SK-N-SH (cell line): ENCODE measurements at regions not wholly inside any gene's neighbourhood (a gene's known extent, or its start where the extent isn't known, plus 50 kb on each side); places are given as distances from the start of the nearest gene placed in this dataset.

Source experiments
- CTCF ChIA-PET: fragments of 300-600, 350-600 bp; formaldehyde crosslinking; extraction: SDS; loops from one replicate; lab custom pipeline; 2021; lab: Yijun Ruan, JAX
- POLR2A ChIA-PET: fragments of 350-600 bp; sonication (Branson Sonifier 250); formaldehyde crosslinking; extraction: SDS; loops from one replicate; lab custom pipeline; 2020; ENCODE audit warnings: antibody characterized with exemption, inconsistent platforms; lab: Yijun Ruan, JAX
- DNase-seq: peaks from one replicate; pipeline ENCODE4 v3.0.0; 2012
- H2AFZ ChIP-seq: fragments of 200-600 bp; sonication (generic); 2 replicates; pipeline ENCODE4 v1.8.1; 2016; ENCODE audit warnings: antibody characterized with exemption, mild to moderate bottlenecking, low read depth
- H3F3A ChIP-seq: fragments of 200-600 bp; sonication (generic); replicated peaks from 2 replicates; pipeline ENCODE3; 2016; ENCODE audit warnings: antibody characterized with exemption, mild to moderate bottlenecking; ENCODE audit not compliant: insufficient read depth
- H3K27ac ChIP-seq, 2 experiments: fragments of 200-500 bp in 1 of 2; fragments of 200-600 bp in 1 of 2; sonication (Bioruptor generic) in 1 of 2; sonication (generic), shearing (Covaris generic) in 1 of 2; 2 replicates each; pipeline versions ENCODE4 v1.5.1 to v1.6.1; 2014 to 2016; ENCODE audit warnings: low read depth in 2 of 2, inconsistent platforms in 1 of 2, low read length in 1 of 2, mild to moderate bottlenecking in 1 of 2, mixed read lengths in 1 of 2
- H3K27me3 ChIP-seq: fragments of 200-600 bp; sonication (generic), shearing (Covaris generic); 2 replicates; pipeline ENCODE4 v1.6.1; 2016; ENCODE audit warnings: mixed run types; ENCODE audit not compliant: insufficient read depth
- H3K36me3 ChIP-seq, 2 experiments: fragments of 200-500 bp in 1 of 2; fragments of 200-600 bp in 1 of 2; sonication (Bioruptor generic) in 1 of 2; sonication (generic) in 1 of 2; replicated peaks in 1 of 2; 2 replicates each; pipeline versions ENCODE3 to v1.5.1; 2014 to 2016; ENCODE audit warnings: low read length in 1 of 2, mild to moderate bottlenecking in 1 of 2; ENCODE audit not compliant: insufficient read depth in 2 of 2, control insufficient read depth in 1 of 2
- H3K4me1 ChIP-seq, 2 experiments: fragments of 200-500 bp in 1 of 2; fragments of 200-600 bp in 1 of 2; sonication (Bioruptor generic) in 1 of 2; sonication (generic), shearing (Covaris generic) in 1 of 2; 2 replicates each; pipeline versions ENCODE4 v1.5.1 to v1.6.1; 2014 to 2016; ENCODE audit warnings: low read depth in 1 of 2, low read length in 1 of 2, mixed run types in 1 of 2; ENCODE audit not compliant: insufficient read depth in 2 of 2, control insufficient read depth in 1 of 2
- H3K4me2 ChIP-seq: fragments of 200-600 bp; sonication (generic), shearing (Covaris generic); 2 replicates; pipeline ENCODE4 v1.6.1; 2017; ENCODE audit warnings: mixed run types
- H3K4me3 ChIP-seq, 2 experiments: fragments of 200-500 bp in 1 of 2; fragments of 200-600 bp in 1 of 2; sonication (Bioruptor generic) in 1 of 2; sonication (generic), shearing (Covaris generic) in 1 of 2; 2 replicates each; pipeline versions ENCODE4 v1.5.1 to v1.8.1; 2014 to 2016; ENCODE audit warnings: low read depth in 2 of 2, inconsistent platforms in 1 of 2, low read length in 1 of 2, mild to moderate bottlenecking in 1 of 2, mixed read lengths in 1 of 2, moderate library complexity in 1 of 2
- H3K79me2 ChIP-seq: fragments of 200-600 bp; sonication (generic); 2 replicates; pipeline ENCODE4 v1.8.1; 2017; ENCODE audit warnings: mild to moderate bottlenecking; ENCODE audit not compliant: insufficient read depth
- H3K9ac ChIP-seq: fragments of 200-600 bp; sonication (generic); 2 replicates; pipeline ENCODE4 v1.6.1; 2017; ENCODE audit warnings: mixed run types
- H3K9me2 ChIP-seq: fragments of 200-600 bp; sonication (generic); 2 replicates; pipeline ENCODE4 v1.6.1; 2017; ENCODE audit warnings: mixed run types
- H3K9me3 ChIP-seq: fragments of 200-600 bp; sonication (generic); 2 replicates; pipeline ENCODE4 v1.6.1; 2017; ENCODE audit warnings: mixed run types, mild to moderate bottlenecking, moderate library complexity
- H4K20me1 ChIP-seq: fragments of 200-600 bp; sonication (generic); 2 replicates; pipeline ENCODE4 v1.6.1; 2017; ENCODE audit warnings: mild to moderate bottlenecking, mixed run types; ENCODE audit not compliant: insufficient read depth
- CHD2 ChIP-seq: fragments of 150-350 bp; IDR thresholded peaks from 2 replicates; pipeline ENCODE4 v1.6.1; 2018; ENCODE audit warnings: low read length; ENCODE audit not compliant: partially characterized antibody
- FOXJ3 ChIP-seq: sonication (generic); formaldehyde crosslinking; IDR thresholded peaks from 2 replicates; pipeline ENCODE4 v1.5.1; 2020; ENCODE audit warnings: mild to moderate bottlenecking, missing genetic modification reagents
- FOXM1 ChIP-seq: IDR thresholded peaks from 2 replicates; pipeline ENCODE4 v1.4.0; 2012; ENCODE audit warnings: low read depth, mild to moderate bottlenecking
- GABPA ChIP-seq: IDR thresholded peaks from 2 replicates; pipeline ENCODE4 v1.4.0; 2012; ENCODE audit warnings: low read depth, mild to moderate bottlenecking
- GATA2 ChIP-seq: sonication (generic); formaldehyde crosslinking; IDR thresholded peaks from 2 replicates; pipeline ENCODE4 v1.5.0; 2020; ENCODE audit warnings: mild to moderate bottlenecking, missing genetic modification reagents
- JUND ChIP-seq: IDR thresholded peaks from 2 replicates; pipeline ENCODE4 v1.4.0; 2012
- MXI1 ChIP-seq: IDR thresholded peaks from 2 replicates; pipeline ENCODE4 v1.6.1; 2012; ENCODE audit warnings: mild to moderate bottlenecking, low read depth, low read length, improper control_type of control experiment
- NFIC ChIP-seq: IDR thresholded peaks from 2 replicates; pipeline ENCODE4 v1.4.0; 2012; ENCODE audit warnings: borderline replicate concordance
- RFX5 ChIP-seq: IDR thresholded peaks from 2 replicates; pipeline ENCODE4 v1.6.1; 2012; ENCODE audit warnings: mild to moderate bottlenecking, improper control_type of control experiment, low read length
- SIN3A ChIP-seq: IDR thresholded peaks from 2 replicates; pipeline ENCODE4 v1.6.1; 2012; ENCODE audit warnings: low read depth, mild to moderate bottlenecking, low read length, moderate library complexity, borderline replicate concordance
- TAF1 ChIP-seq: IDR thresholded peaks from 2 replicates; pipeline ENCODE4 v1.6.1; 2012; ENCODE audit warnings: low read depth, mild to moderate bottlenecking, low read length, moderate library complexity, borderline replicate concordance
- TEAD4 ChIP-seq: IDR thresholded peaks from 2 replicates; pipeline ENCODE4 v1.4.0; 2012; ENCODE audit warnings: mild to moderate bottlenecking, borderline replicate concordance; ENCODE audit not compliant: insufficient read depth
- WGBS: methylation state at CpG from one replicate; pipeline ENCODE4 v1.1.6; 2017; ENCODE audit warnings: low lambda C conversion rate; 5-methylcytosine and 5-hydroxymethylcytosine counted together
- TF ChIP-seq, protein P1 (sequence below): IDR thresholded peaks from 2 replicates; pipeline ENCODE4 v1.6.1; 2012; ENCODE audit warnings: mild to moderate bottlenecking, low read depth, low read length, moderate library complexity
- TF ChIP-seq, protein P2 (sequence below): IDR thresholded peaks from 2 replicates; pipeline ENCODE4 v1.4.0; 2012; ENCODE audit warnings: low read depth, borderline replicate concordance
- TF ChIP-seq, protein P3 (sequence below): IDR thresholded peaks from 2 replicates; pipeline ENCODE4; 2012
- TF ChIP-seq, protein P4 (sequence below): fragments of 150-350 bp; IDR thresholded peaks from 2 replicates; pipeline ENCODE4 v1.6.1; 2016; ENCODE audit warnings: mild to moderate bottlenecking, low read depth, low read length

DNA sequence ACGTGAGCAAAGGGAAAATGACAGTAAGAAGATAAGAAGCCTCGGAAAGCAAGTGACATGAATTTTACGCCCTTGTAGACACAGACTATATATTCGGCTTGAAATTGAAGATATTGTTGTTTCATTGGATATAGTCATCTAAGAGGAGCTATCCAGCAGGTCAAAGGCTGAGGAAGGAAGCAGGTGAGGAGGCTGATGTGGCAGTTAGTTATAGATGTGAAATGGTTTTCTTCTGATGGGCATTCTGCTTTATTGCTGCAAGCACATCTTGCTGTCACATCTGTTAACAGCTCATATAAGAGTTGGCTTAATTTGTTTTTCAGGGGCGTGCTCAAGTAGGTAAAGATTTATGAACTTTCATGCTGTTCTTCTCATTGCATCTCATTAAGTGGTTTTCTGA lies 146.1 kb downstream of the KLF5 start:
- Histone ChIP-seq H3K36me3 (no peaks in the 10 kb centered on the region), H3K9me2 (no peaks in the 10 kb centered on the region), H3K4me2 (no peak overlapping the region), H3K27ac (no peak overlapping the region), H3K9me3 (no peaks in the 10 kb centered on the region), H3F3A (no peaks in the 10 kb centered on the region), H3K79me2 (no peaks in the 10 kb centered on the region), H3K4me1 (no peaks in the 10 kb centered on the region), H2AFZ (no peak overlapping the region), H3K9ac (no peak overlapping the region), H4K20me1 (no peaks in the 10 kb centered on the region), H3K27me3 (no peaks in the 10 kb centered on the region), H3K4me3 (no peak overlapping the region)
- TF ChIP-seq, protein P1, sequence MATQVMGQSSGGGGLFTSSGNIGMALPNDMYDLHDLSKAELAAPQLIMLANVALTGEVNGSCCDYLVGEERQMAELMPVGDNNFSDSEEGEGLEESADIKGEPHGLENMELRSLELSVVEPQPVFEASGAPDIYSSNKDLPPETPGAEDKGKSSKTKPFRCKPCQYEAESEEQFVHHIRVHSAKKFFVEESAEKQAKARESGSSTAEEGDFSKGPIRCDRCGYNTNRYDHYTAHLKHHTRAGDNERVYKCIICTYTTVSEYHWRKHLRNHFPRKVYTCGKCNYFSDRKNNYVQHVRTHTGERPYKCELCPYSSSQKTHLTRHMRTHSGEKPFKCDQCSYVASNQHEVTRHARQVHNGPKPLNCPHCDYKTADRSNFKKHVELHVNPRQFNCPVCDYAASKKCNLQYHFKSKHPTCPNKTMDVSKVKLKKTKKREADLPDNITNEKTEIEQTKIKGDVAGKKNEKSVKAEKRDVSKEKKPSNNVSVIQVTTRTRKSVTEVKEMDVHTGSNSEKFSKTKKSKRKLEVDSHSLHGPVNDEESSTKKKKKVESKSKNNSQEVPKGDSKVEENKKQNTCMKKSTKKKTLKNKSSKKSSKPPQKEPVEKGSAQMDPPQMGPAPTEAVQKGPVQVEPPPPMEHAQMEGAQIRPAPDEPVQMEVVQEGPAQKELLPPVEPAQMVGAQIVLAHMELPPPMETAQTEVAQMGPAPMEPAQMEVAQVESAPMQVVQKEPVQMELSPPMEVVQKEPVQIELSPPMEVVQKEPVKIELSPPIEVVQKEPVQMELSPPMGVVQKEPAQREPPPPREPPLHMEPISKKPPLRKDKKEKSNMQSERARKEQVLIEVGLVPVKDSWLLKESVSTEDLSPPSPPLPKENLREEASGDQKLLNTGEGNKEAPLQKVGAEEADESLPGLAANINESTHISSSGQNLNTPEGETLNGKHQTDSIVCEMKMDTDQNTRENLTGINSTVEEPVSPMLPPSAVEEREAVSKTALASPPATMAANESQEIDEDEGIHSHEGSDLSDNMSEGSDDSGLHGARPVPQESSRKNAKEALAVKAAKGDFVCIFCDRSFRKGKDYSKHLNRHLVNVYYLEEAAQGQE = peak; percentile 73; the same call in 1 of the 2 replicates
- TF ChIP-seq, protein P2, sequence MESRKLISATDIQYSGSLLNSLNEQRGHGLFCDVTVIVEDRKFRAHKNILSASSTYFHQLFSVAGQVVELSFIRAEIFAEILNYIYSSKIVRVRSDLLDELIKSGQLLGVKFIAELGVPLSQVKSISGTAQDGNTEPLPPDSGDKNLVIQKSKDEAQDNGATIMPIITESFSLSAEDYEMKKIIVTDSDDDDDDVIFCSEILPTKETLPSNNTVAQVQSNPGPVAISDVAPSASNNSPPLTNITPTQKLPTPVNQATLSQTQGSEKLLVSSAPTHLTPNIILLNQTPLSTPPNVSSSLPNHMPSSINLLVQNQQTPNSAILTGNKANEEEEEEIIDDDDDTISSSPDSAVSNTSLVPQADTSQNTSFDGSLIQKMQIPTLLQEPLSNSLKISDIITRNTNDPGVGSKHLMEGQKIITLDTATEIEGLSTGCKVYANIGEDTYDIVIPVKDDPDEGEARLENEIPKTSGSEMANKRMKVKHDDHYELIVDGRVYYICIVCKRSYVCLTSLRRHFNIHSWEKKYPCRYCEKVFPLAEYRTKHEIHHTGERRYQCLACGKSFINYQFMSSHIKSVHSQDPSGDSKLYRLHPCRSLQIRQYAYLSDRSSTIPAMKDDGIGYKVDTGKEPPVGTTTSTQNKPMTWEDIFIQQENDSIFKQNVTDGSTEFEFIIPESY = no peak
- TF ChIP-seq NFIC (no peak), MXI1 (no peak), FOXJ3 (CRISPR knock-in tag) (no peak), FOXM1 (no peak)
- TF ChIP-seq, protein P3, sequence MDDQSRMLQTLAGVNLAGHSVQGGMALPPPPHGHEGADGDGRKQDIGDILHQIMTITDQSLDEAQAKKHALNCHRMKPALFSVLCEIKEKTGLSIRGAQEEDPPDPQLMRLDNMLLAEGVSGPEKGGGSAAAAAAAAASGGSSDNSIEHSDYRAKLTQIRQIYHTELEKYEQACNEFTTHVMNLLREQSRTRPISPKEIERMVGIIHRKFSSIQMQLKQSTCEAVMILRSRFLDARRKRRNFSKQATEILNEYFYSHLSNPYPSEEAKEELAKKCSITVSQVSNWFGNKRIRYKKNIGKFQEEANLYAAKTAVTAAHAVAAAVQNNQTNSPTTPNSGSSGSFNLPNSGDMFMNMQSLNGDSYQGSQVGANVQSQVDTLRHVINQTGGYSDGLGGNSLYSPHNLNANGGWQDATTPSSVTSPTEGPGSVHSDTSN = no peak
- ChIA-PET POLR2A (no interaction called here), CTCF (no interaction called here)
- DNase-seq = no peak
- 56% methylated on average over 5 of the region's 5 CpGs for WGBS

DNA sequence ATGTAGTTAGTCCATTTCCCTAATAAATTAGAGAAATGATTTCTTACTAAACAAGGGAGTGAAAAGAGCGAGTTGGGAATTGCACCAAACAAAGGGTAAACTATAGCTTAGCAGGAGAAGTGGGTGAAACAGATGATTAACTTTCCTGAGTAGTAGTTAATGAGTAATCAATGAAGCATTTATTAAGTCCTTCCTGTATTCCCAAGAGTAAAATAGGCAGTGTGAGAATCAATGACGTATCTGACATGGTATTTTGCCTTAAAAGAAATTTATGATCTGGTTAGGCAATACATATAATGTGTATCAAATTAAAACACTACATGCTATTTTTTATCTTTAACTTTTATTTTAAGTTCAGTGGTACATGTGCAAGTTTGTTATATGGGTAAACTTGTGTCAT lies 142.8 kb downstream of the KLF5 start:
- Histone ChIP-seq H3K4me2 (no peak overlapping the region), H3K4me3 (no peak overlapping the region), H3K36me3 (no peaks in the 10 kb centered on the region), H3K9me2 (no peaks in the 10 kb centered on the region), H3K9me3 (no peaks in the 10 kb centered on the region), H3K27ac (no peak overlapping the region), H4K20me1 (no peaks in the 10 kb centered on the region), H3K9ac (no peak overlapping the region), H3K4me1 (no peaks in the 10 kb centered on the region), H2AFZ (no peak overlapping the region), H3K79me2 (no peaks in the 10 kb centered on the region), H3F3A (no peaks in the 10 kb centered on the region), H3K27me3 (no peaks in the 10 kb centered on the region)
- WGBS = 82% methylated on average over 2 of the region's 2 CpGs
- POLR2A ChIA-PET = no interaction called here
- CTCF ChIA-PET = no interaction called here
- DNase-seq = no peak
- TF ChIP-seq CHD2 (no peak), GATA2 (no peak), MXI1 (no peak), NFIC (no peak), RFX5 (no peak), TEAD4 (no peak), GABPA (no peak), TAF1 (no peak), SIN3A (no peak), JUND (no peak)
- TF ChIP-seq, protein P2 = no peak
- TF ChIP-seq, protein P3 = no peak
- TF ChIP-seq, protein P4, sequence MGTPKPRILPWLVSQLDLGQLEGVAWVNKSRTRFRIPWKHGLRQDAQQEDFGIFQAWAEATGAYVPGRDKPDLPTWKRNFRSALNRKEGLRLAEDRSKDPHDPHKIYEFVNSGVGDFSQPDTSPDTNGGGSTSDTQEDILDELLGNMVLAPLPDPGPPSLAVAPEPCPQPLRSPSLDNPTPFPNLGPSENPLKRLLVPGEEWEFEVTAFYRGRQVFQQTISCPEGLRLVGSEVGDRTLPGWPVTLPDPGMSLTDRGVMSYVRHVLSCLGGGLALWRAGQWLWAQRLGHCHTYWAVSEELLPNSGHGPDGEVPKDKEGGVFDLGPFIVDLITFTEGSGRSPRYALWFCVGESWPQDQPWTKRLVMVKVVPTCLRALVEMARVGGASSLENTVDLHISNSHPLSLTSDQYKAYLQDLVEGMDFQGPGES = no peak
